GM18858 (cell line): ENCODE measurements at regions not wholly inside any gene's neighbourhood (a gene's known extent, or its start where the extent isn't known, plus 50 kb on each side); places are given as distances from the start of the nearest gene placed in this dataset.
"Not testable (repeated sequence)": the region's sequence is repeated elsewhere in the genome, so short reads cannot be mapped to it uniquely, and the experiment has no call there.

Source experiments
- ATAC-seq: cut with Tn5 transposase; IDR thresholded peaks from one replicate; pipeline ENCODE4 v1.9.1; 2021; ENCODE audit not compliant: unreplicated experiment

DNA sequence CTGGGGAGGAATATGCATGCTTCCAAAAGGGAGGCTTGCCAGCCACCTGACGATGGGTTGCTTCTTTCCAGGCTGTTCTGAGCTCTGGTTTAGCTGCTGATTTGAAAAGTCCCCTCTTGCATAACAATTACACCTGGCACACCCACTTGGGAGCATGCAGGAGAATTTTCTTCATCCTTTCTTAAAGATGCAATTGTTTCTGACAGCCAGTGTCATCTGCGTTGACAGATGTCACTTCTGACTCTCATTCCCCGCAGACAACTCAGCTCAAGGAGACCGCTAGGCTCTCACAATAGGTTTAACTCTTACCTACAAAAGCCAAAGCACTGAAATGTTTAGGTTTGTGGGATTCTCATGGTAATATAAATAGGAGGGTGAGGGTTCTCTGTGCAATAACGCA, 185.6 kb upstream of the SYNPR start:
- no peak for ATAC-seq

DNA sequence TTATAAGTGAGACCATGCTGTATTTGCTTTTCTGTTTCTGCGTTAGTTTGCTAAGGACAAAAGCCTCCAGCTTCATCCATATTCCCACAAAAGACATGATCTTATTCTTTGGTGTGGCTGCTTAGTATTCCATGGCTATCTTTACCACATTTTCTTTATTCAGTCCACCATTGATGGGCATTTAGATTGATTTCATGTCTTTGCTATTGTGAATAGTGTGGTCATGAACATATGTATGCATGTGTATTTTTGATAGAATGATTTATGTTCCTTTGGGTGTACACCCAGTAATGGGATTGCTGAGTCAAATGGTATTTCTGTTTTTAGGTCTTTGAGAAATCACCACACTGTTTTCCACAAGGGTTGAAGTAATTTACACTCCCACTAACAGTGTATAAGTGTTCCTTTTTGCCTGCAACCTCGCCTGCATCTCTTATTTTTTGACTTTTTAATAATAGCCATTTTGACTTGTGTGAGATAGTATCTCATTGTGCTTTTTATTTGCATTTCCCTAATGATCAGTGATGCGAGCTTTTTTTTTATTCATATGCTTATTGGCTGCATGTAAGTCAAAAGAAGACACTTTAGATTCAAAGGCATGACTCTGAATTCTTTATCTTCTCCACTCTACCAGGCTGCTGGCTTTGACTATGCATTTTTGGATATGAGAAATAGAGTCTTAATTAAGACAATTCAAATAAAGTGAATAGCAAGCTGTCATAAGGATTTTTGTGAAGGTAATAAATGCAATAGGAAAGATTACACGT, 183.3 kb upstream of the SYNPR start:
- no peak for ATAC-seq

DNA sequence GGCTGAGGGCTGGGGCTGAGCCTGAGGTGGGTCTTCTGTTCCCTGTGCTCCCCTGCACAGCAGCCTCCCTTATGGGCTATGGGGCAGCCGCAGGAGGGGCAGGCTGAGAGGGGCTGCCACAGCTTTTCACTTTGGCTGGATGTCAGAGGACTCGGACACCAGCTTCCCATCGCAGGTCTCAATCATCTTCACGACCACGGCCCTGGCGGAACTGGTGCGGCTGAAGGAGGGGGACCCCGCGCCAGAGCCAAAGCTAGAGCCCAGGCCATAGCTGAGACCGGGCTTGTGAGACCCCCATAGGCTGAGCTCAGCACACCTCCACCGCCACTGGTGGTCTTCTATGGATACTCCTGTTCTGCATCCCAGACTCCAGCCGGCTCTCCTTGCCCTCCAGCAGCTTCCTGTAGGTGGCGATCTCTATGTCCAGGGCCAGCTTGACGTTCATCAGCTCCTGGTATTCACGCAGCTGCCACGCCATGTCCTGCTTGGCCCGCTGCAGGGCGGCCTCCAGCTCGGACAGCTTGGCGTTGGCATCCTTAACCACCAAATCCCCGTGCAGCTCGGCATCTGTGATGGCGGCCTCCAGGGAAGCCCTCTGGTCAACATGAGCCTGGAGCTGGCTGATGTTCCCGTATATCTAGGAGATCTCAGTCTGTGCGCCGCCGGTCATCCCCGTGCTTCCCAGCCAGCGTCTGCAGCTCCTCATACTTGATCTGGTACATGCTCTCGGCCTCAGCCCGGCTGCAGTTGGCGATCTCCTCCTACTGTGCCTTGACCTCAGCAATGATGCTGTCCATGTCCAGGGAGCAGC, 181.7 kb upstream of the SYNPR start:
- no peak for ATAC-seq

DNA sequence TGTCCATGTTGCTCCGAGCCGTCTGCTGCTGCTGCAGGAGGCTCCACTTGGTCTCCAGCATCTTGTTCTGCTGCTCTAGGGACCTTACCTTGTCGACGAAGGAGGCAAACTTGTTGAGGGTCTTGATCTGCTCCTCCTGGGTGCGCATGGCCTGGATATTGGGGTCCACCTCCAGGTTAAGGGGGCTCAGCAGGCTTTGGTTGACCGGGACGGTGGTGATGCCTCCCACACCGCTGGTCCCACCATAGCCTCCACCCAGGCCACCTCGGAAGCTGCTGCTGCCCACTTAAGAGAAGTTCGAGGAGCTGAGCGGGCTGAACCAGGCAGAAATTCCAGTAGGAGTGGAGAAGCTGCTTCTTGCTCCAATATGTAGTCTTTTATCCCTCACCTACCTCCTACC, 180.7 kb upstream of the SYNPR start:
- no peak for ATAC-seq

DNA sequence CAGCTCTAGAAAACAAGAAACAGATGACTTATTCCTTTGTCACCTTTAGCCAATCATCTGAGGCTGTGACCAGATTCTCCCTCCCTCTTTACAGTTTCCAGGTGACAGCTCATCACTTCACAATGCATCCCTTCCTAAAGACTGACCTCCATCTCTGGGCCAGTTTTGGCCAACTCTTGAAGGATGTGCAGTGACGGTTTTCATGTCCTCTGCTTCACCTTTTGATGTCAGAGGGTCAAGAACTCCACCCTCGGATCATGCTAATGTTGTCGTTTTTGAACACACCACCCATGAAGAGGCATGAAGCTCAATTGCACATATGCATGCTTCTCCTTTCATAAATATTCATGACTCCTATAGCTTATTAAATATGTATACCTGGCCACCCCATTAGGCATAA, 161.2 kb upstream of the SYNPR start:
- ATAC-seq, result no peak

DNA sequence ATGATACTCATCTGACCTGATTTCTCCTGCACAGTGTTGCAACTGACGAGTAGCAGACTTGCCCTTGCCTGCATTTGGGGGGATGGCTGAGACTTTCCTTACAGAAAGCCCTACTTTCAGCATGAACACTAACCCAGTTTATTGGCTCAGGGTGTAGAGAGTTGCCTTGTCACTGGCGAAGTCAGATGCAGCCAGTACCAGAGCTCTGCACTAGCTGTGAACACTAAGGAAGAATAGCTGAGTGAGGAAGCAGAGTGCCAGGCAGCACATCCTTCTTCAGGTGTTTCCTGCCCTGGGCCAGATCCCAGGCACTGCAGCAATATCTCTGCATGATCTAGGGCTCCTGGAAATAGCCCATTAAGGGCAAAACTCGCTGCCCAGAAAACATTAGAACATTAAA, 154.0 kb upstream of the SYNPR start:
- ATAC-seq, result no peak

DNA sequence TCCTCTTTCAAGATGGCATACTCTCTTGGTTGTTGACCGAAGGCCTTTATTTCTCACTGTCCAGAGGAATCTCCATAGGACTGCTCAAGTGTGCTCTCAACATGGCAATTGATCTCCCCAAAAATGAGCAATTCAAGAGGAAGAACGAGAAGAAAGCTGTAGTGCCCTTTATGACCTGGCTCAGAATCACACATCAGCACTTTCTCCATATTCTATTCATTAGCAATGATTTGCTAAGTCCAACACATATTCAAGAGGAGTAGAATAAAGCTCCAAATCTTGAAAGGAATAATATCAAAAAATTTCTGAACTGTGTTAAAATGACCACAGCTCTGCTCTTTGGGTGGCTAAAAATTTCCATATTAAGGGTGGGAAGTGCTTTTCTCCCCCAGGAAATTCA, 151.6 kb upstream of the SYNPR start:
- ATAC-seq, result no peak

DNA sequence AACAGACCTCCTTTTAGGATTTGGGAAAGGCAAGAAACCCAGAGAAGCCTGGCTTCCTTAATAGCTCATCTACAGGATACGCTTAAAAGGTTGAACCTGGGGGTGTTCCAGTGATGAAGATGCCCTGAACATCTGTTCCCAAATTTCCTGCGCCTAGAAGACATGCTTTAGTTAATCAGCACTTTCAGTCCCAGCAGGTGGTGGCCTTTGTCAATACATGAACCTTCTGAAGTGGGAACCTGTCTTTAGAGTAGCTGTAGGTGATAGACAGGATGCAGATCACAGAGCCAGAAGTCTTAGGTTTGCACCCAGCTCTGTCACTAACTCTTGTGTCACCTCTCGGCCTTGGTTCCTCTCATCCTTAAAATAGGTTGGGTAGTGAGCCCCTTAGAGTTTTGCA, 149.7 kb upstream of the SYNPR start:
- ATAC-seq, result no peak

DNA sequence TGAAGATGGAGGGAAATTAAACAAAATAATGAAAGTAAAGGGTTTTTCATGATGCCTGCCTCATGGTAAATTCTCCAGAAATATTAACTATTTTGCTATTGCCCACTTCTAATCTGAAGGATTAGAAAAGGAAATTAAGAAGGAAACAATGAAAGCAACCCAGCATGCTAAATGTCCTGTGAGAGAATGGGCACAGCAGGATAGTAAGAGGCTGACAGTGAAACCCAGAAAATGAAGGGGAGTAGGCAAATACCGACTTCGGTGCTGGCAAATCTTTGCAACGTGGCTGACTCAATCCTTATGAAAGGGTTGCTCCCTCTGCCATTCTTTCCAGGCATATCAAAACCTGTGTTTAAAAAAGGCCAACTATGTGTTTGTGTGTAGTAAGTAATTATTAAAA, 147.5 kb upstream of the SYNPR start:
- no peak for ATAC-seq

DNA sequence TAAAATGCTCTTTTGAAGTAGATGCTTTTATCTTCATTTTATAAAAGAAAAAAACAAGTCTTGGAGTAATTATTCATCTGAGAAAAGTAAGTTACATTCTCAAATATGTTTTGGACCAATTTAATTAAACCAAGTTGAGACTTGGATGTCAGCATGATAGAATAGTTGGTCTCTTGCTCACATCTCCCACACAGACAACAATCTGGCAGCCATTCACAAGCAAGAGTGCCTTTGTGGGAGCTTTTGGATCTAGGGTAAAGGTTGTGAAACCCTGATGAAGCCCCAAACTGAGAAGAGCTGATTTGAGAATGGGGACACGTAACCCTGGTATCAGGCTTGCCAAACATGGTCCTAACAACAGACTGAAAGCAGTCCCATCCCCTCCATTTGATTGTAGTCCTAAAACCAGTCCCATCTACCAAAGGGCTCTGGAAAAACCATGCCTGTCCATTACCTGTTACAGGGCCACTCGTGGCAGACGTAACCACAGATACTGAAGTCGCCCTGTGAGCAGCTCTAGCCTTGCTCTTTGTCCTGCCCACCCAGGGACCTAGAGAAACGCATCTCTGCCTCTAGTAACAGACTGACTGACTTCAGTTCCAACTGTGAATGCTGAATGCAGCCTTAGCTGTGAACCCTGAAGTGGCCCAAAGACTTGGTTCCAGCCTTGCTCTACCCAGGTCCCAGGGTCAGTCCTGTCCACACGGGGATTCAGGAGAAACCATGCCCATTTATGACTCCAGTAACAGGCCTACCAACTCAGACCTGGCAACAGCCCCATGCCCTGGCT, 145.5 kb upstream of the SYNPR start:
- ATAC-seq, result no peak

DNA sequence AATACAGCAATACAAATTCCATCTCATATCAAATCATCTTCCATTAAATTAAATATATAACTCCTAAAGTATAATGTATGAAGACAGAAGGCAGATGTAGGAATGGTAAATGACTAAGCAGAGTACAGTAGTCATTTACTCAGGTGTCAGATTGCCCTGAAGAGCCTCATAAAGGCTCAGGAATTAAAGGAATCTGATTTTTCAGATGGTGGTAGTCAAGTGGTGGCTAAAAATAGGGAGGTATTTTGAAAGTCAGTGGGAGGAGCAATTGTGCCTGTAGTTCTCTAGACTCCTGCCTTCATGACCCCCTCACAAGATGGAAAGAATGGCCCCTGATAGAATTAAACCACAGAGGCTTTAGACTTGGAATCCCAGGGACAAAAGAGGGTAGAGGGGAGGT, 142.7 kb upstream of the SYNPR start:
- ATAC-seq, result no peak

DNA sequence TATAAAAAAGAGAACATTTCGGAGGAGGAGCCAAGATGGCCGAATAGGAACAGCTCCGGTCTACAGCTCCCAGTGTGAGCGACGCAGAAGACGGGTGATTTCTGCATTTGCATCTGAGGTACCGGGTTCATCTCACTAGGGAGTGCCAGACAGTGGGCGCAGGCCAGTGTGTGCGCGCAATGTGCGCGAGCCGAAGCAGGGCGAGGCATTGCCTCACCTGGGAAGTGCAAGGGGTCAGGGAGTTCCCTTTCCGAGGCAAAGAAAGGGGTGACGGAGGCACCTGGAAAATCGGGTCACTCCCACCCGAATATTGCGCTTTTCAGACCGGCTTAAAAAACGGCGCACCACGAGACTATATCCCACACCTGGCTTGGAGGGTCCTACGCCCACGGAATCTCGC, 141.9 kb upstream of the SYNPR start:
- not testable (repeated sequence) for ATAC-seq

DNA sequence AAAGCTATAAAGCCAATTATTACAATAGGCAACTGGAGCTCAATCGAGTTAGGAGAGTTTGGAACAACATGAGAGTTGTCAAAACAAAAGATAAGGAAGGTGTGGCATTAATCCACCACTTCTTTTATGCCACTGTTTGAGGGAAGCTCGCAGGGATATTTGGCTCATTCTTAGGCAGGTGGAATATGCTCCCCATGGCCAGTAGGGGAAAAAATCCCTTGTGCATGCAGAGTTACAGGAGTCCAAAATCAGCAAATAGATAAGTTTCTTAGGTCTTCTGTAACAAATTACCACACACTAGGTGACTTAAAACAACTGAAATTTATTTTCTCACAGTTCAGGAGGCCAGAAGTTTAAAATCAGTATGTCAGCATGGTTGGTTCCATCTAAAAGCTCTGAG, 135.4 kb upstream of the SYNPR start:
- no peak for ATAC-seq

DNA sequence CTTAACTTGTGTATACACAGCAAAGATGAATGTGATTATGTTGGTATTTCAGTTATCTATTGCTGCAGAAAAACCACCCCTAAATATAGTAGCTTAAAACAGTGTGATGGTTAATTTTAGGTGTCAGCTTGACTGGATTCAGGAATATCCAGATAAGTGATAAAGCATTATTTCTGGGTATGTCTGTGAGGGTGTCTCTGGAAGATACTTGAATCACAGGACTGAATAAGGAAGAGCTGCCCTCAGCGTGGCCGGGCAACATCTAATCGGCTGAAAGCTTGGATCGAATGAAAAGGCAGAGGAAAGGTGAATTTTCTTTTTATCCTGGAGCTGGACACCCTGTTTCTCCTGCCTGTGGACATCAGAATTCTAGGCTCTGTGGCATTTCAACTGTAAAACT, 132.0 kb upstream of the SYNPR start:
- ATAC-seq, result no peak

DNA sequence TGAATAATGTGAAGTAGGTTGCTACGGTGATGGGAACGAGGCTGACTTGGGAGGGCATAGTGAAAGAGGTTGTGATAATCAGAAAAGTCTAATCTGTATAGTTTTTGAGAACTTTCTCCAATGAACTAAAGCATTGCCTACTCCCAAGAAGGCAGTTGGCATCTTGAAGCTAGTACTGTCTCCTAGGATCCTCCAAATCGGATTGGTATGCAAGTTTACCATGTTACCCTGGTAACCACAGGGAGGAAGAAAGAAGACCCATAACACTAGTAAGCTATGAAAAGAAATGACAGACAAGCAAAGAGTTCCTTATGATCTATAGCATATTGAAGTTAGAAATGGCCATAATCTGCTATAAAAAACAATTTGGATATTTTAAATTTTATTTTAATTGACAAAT, 127.2 kb upstream of the SYNPR start:
- ATAC-seq, result no peak

DNA sequence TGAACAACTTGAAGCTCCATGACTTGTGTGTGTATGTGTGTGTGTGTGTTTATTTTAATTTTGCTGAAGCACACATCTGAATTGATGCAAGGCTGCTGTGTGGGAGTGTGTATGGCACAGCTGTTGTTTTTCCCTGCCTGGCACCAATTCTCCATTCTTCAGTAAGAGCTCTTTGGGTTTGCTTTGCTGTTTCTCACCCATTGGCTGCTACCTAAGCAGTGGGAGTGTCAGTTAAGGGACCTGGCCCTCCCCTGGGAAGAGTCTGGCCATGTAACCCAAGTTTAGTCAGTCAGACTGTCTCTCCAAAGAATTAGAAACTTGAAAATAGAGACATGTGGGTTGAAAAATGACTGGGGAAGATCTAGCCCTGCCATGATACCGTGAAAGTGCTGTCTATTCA, 126.2 kb upstream of the SYNPR start:
- ATAC-seq, result no peak

DNA sequence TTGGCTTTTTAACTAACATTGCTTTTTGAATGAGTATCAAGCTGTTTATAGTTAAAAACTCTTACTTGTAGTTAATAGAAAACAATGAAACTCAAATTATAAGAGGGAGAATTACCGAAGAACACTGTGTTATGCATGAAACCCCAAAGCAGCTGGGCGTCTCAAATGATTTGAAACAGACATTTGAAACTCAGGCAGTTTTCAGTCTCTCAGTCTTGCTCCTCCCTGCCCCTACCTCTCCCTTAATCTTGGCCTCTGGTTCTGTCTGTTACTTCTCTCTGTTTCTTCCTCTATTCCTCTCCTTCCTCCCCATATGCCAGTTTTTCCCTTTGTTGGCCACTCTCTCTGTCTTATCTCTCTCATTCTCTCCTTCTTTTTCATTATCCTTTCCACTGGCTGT, 118.3 kb upstream of the SYNPR start:
- no peak for ATAC-seq

DNA sequence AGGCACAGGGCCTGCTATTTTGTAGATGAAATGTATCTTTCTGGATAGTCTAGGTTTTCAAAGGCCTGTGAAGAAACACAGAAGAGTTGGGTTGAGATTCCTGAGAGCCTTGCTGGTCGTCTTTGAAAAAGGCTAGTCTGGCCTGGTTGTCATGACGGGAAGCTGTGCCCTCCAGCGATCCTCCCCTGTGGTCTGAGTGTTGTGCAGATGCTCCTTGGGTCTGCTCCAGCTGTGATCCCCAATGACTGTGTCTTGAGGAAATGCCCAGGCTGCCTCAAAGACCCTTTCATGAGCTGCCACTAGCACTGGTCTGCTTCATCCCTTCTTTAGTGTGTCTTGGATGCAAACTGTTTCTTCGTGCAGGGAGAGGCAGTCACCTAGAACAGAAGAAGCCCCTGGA, 111.0 kb upstream of the SYNPR start:
- no peak for ATAC-seq

DNA sequence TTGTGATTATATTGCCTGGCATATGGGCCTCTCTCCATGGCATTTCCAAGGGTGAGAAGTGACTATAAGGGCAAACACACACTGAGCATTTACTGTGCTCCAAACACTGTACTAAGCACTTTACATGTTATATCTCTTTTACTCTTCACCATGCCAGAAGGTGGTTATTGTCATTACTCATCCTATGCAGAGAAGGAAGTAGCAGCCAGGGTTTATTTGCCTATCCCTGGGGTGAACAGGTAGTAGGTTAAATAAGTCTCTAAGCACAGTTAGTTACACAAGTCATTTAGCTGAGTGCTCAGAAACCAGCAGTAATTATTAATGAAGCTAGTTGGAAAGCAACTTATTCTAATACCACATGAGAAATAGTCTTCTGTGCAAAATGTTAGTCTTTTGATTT, 109.9 kb upstream of the SYNPR start:
- no peak for ATAC-seq

DNA sequence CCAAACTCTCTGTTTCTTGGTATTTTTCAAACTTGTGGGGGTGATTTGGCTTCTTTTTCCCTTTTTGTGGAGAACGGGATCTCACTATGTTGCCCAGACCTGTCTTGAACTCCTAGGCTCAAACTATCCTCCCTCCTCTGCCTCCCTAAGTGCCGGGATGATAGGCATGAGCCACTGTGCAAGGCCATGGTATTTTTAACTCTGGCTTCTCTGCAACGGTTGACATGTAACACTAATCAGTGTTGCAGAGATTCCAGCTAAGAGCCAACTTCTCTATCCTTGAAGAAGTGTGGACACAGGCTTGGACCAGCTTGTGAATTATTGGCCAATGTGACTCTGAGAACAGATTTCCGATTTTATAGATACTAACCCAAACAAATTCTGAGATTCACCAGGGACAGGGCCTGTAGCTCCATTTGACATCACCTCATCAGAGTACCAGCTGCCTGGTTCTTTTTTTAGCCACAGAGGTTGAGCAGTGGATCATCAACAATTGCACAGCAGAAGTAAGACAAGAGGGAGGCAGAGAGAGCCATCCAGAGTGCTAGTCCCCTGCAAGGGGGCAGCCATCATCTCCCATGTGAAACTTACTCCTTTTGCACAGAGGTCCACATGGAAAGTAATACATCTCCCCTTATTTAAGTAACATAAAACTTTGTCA, 98.1 kb upstream of the SYNPR start:
- ATAC-seq, result no peak

DNA sequence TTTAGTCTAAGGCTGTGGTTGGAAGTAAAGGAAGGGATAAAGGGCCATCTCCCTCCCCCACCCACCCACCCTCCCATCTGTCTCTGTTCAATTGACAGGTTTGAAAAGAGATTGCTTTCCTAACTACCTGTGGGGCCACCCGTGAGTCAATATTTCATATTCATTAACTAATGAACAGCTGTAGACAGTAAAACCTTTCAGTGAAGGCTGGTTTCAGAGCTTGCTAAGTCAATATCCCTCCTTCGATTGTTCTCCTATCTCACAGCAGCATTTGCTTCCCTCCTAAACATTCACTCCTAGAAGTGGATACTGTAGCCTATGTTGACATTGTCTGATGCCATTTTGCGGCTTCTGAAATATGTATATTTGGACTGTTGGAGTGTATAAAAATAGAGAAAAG, 85.9 kb upstream of the SYNPR start:
- no peak for ATAC-seq
